ENCODE measurements at regions not wholly inside any gene's neighbourhood (a gene's known extent, or its start where the extent isn't known, plus 50 kb on each side); places are given as distances from the start of the nearest gene placed in this dataset.

- peak; percentile 67 for DNase-seq
Measured at GRCh38 chr18:45231617-45232016, 383.7 kb upstream of the SLC14A2 start.

GRCh38 chr18:45232061-45232460 lies 383.2 kb upstream of the SLC14A2 start:
- no peak for DNase-seq

- no peak for DNase-seq
Measured at GRCh38 chr18:45236676-45237075, 378.6 kb upstream of the SLC14A2 start.

GRCh38 chr18:45237343-45238098 lies 377.8 kb upstream of the SLC14A2 start:
- DNase-seq: no peak

- DNase-seq: no peak
Measured at GRCh38 chr18:45241271-45241670, 374.0 kb upstream of the SLC14A2 start.

GRCh38 chr18:45241982-45242565 lies 373.2 kb upstream of the SLC14A2 start:
- no peak for DNase-seq

GRCh38 chr18:45243340-45244110 lies 371.8 kb upstream of the SLC14A2 start:
- no peak for DNase-seq

- DNase-seq: no peak
Measured at GRCh38 chr18:45245091-45245511, 370.2 kb upstream of the SLC14A2 start.

- peak; percentile 88 for DNase-seq
Measured at GRCh38 chr18:45248240-45248903, 366.9 kb upstream of the SLC14A2 start.

- DNase-seq: peak; percentile 21
Measured at GRCh38 chr18:45249246-45249661, 366.0 kb upstream of the SLC14A2 start.

GRCh38 chr18:45250479-45250878 lies 364.8 kb upstream of the SLC14A2 start:
- no peak for DNase-seq

- peak; percentile 49 for DNase-seq
Measured at GRCh38 chr18:45251236-45251635, 364.0 kb upstream of the SLC14A2 start.

GRCh38 chr18:45252474-45252873 lies 362.8 kb upstream of the SLC14A2 start:
- DNase-seq: no peak

GRCh38 chr18:45253056-45253565 lies 362.2 kb upstream of the SLC14A2 start:
- DNase-seq: no peak

GRCh38 chr18:45253973-45254708 lies 361.1 kb upstream of the SLC14A2 start:
- DNase-seq: no peak

GRCh38 chr18:45254709-45255082 lies 360.6 kb upstream of the SLC14A2 start:
- peak; percentile 24 for DNase-seq

- peak; percentile 95 for DNase-seq
Measured at GRCh38 chr18:45255197-45255890, 359.9 kb upstream of the SLC14A2 start.

- DNase-seq: no peak
Measured at GRCh38 chr18:45260125-45260524, 355.2 kb upstream of the SLC14A2 start.

- no peak for DNase-seq
Measured at GRCh38 chr18:45266023-45266422, 349.3 kb upstream of the SLC14A2 start.

GRCh38 chr18:45267622-45268021 lies 347.7 kb upstream of the SLC14A2 start:
- no peak for DNase-seq

GRCh38 chr18:45268583-45268982 lies 346.7 kb upstream of the SLC14A2 start:
- DNase-seq: no peak

Data from fibroblast of skin of back (primary cell).